Psoas muscle (tissue), 7 donors: ENCODE measurements at regions not wholly inside any gene's neighbourhood (a gene's known extent, or its start where the extent isn't known, plus 50 kb on each side); places are given as distances from the start of the nearest gene placed in this dataset.

Source experiments
- ATAC-seq, 4 donors: fragments of 200-7000 bp; cut with Tn5 transposase; one replicate each; pipeline ENCODE4 v1.9.1; 2020; ENCODE audit warnings: moderate library complexity in 3 of 4, mild to moderate bottlenecking in 2 of 4
- DNase-seq, 2 donors: peaks; one replicate each; pipeline ENCODE4 v3.0.0-alpha.2; 2020
- H3K27ac ChIP-seq: fragments of 200-600 bp; one replicate; pipeline ENCODE4 v1.8.0; 2022
- H3K27me3 ChIP-seq, 3 donors: fragments of 200-600 bp in 1 of 3; one replicate each; pipeline versions ENCODE4 v1.6.1 to v1.8.0; 2013 to 2022; ENCODE audit warnings: low read length in 2 of 3, mild to moderate bottlenecking in 2 of 3, moderate library complexity in 1 of 3; ENCODE audit not compliant: insufficient read depth in 3 of 3
- H3K36me3 ChIP-seq, 2 donors: fragments of 200-600 bp in 1 of 2; one replicate each; pipeline versions ENCODE4 v1.6.1 to v1.8.0; 2013 to 2022; ENCODE audit warnings: low read depth in 1 of 2, mild to moderate bottlenecking in 1 of 2, moderate library complexity in 1 of 2; ENCODE audit not compliant: insufficient read depth in 1 of 2
- H3K4me1 ChIP-seq: fragments of 200-600 bp; one replicate; pipeline ENCODE4 v1.8.0; 2022
- H3K4me3 ChIP-seq: fragments of 200-600 bp; one replicate; pipeline ENCODE4 v1.8.0; 2022; ENCODE audit warnings: mild to moderate bottlenecking
- H3K9me3 ChIP-seq: fragments of 200-600 bp; one replicate; pipeline ENCODE4 v1.8.0; 2022
- WGBS, 3 donors: extraction: QIAGEN DNeasy Blood & Tissue Kit; methylation state at CpG; one replicate each; pipeline versions ENCODE4 v1.1.6 to v1.1.7; 2013; 5-methylcytosine and 5-hydroxymethylcytosine counted together
- intact Hi-C, 2 donors: fragments of 100-400 bp; cut with DNase I; formaldehyde crosslinking; loops; one replicate each; pipeline versions ENCODE4 v1.11.0 to v1.14.2; 2022
- TF ChIP-seq, protein P1 (sequence below): fragments of 200-600 bp; IDR thresholded peaks from one replicate; pipeline ENCODE4 v1.8.0; 2022; ENCODE audit warnings: antibody characterized with exemption
- donor health status: healthy with polysubstance abuse.
- donor health status: DM: no; HTN: no; CAD: no; lungs with moderate emphysema.
- donor health status: Bipolar disorder and iron deficiency.
- donor health status: healthy.
- donor health status: DM: yes; HTN: yes; CAD: no.
- donor health status: DM: no; HTN: no; CAD: no.
- donor health status: DM: yes; HTN: yes; CAD: no.

- no peak overlapping the region for H3K4me3 ChIP-seq
- intact Hi-C loops, result no loop called here
These were observed 500.7 kb upstream of the ARRDC4 start for GRCh38 chr15:97459771-97460170.

DNA sequence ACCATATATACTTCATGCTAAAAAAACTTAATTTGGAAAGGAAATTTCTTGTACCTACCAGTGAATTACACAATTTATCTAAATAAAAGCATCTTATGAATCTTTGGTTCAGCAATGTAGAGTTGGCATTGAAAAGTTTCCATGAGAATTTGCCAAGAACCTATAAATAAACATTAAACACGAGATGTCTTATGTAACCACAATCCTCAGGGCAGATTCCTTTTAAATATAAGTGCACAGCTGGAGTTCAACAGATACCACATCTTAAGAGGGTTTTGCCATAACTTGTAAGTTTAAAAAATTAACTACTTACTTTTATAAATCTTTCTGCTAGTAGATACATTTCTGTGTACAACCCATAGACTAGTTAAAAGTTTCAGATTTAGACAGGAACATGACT, 499.3 kb upstream of the ARRDC4 start:
- WGBS, 3 donors, result 4 to 8% (median 4%) methylated on average over 1 of the region's 1 CpG
- Histone ChIP-seq H3K4me1 (peaks cover 13% of the 10 kb centered on the region), H3K4me3 (no peak overlapping the region), H3K27ac (no peak overlapping the region), H3K9me3 (no peaks in the 10 kb centered on the region), H3K27me3 (no peaks in the 10 kb centered on the region), H3K36me3 (no peaks in the 10 kb centered on the region)
- peak in 1 of 4 donors; percentile 51 for ATAC-seq
- intact Hi-C loops, result no loop called here
- TF ChIP-seq, protein P1, sequence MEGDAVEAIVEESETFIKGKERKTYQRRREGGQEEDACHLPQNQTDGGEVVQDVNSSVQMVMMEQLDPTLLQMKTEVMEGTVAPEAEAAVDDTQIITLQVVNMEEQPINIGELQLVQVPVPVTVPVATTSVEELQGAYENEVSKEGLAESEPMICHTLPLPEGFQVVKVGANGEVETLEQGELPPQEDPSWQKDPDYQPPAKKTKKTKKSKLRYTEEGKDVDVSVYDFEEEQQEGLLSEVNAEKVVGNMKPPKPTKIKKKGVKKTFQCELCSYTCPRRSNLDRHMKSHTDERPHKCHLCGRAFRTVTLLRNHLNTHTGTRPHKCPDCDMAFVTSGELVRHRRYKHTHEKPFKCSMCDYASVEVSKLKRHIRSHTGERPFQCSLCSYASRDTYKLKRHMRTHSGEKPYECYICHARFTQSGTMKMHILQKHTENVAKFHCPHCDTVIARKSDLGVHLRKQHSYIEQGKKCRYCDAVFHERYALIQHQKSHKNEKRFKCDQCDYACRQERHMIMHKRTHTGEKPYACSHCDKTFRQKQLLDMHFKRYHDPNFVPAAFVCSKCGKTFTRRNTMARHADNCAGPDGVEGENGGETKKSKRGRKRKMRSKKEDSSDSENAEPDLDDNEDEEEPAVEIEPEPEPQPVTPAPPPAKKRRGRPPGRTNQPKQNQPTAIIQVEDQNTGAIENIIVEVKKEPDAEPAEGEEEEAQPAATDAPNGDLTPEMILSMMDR, result no peak
- DNase-seq, result no peak

More at GRCh38 chr15:97459771-97460170, 500.7 kb upstream of the ARRDC4 start:
- H3K36me3 ChIP-seq, result no peaks in the 10 kb centered on the region
- WGBS, 3 donors, result 13 to 33% (median 21%) methylated on average over 1 of the region's 1 CpG
- TF ChIP-seq, protein P1, result no peak
- no peak overlapping the region for H3K27ac ChIP-seq
- DNase-seq (no peak), ATAC-seq (peak in 2 of 4 donors; percentile 56 to 82)
- H3K9me3 ChIP-seq, result no peaks in the 10 kb centered on the region
- H3K4me1 ChIP-seq, result peaks cover 13% of the 10 kb centered on the region
- H3K27me3 ChIP-seq, result no peaks in the 10 kb centered on the region

- intact Hi-C loops, result no loop called here
These were observed 496.8 kb upstream of the ARRDC4 start for GRCh38 chr15:97463696-97464095.

DNA sequence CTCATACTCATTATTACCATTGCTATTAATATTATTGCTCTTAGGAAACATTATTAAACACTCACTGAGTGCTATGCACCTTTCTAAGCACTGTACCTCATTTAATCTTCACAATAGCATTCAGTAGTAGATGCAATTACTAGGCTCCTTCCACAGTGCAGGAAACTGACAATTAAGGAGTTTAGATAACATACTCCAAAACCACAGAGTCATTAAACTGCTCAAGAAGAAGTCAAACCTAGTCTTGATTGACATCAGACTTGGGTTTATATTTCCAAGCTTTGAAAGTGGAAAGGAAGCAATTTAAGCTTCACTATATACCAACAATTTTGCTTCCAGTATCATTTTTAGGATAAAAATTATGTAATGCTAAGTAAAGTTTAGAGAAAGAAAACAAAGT, 490.1 kb upstream of the ARRDC4 start:
- TF ChIP-seq, protein P1, result no peak
- Histone ChIP-seq H3K27me3 (no peaks in the 10 kb centered on the region), H3K9me3 (no peaks in the 10 kb centered on the region), H3K27ac (no peak overlapping the region), H3K36me3 (no peaks in the 10 kb centered on the region), H3K4me1 (no peaks in the 10 kb centered on the region), H3K4me3 (no peak overlapping the region)
- intact Hi-C loops, result no loop called here
- no peak for ATAC-seq
- no peak for DNase-seq

More at GRCh38 chr15:97463696-97464095, 496.8 kb upstream of the ARRDC4 start:
- Histone ChIP-seq H3K27me3 (no peaks in the 10 kb centered on the region), H3K4me1 (peaks cover 13% of the 10 kb centered on the region), H3K9me3 (no peaks in the 10 kb centered on the region), H3K36me3 (no peaks in the 10 kb centered on the region), H3K4me3 (no peak overlapping the region), H3K27ac (no peak overlapping the region)
- WGBS, 3 donors, result 68 to 76% (median 69%) methylated on average over 4 of the region's 4 CpGs
- DNase-seq (no peak), ATAC-seq (no peak)
- TF ChIP-seq, protein P1, result no peak

DNA sequence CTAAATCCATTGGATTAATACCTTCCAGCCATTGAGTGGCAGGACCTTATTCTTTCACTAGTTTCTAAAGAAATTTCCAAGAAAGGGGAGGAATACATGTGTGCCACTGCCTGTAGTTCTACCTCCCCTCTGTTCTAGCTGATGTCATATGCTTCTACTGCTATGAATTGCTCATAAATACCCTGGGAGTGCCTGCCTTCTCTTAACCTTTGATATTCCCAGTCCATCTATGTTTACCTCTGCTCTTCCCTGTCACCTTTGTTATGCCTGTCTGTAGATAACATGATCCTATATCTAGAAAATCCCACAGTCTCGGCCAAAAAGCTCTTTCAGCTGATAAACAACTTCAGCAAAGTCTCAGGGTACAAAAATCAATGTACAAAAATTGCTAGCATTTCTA, 486.9 kb upstream of the ARRDC4 start:
- intact Hi-C loops, result no loop called here
- no peak for ATAC-seq

More for the DNA sequence above, 486.9 kb upstream of the ARRDC4 start:
- Histone ChIP-seq H3K4me1 (no peaks in the 10 kb centered on the region), H3K4me3 (no peak overlapping the region), H3K27me3 (no peaks in the 10 kb centered on the region), H3K36me3 (no peaks in the 10 kb centered on the region), H3K27ac (no peak overlapping the region), H3K9me3 (no peaks in the 10 kb centered on the region)
- DNase-seq, result no peak
- 55 to 77% (median 62%) methylated on average over 1 of the region's 1 CpG for WGBS, 3 donors
- TF ChIP-seq, protein P1, result no peak
